Transverse colon (tissue), 4 donors: ENCODE measurements at regions not wholly inside any gene's neighbourhood (a gene's known extent, or its start where the extent isn't known, plus 50 kb on each side); places are given as distances from the start of the nearest gene placed in this dataset.

ENCODE experiments used
- DNase-seq: peaks from one replicate; pipeline ENCODE4 v3.0.0-alpha.2; 2019
- H3K27ac ChIP-seq, 4 donors: fragments of 200-600 bp; sonication (generic); 2 replicates each; pipeline ENCODE4 v1.5.1; 2016 to 2018; ENCODE audit warnings: inconsistent platforms in 4 of 4
- H3K27me3 ChIP-seq: fragments of 200-600 bp; sonication (generic); 2 replicates; pipeline ENCODE4 v1.5.1; 2017; ENCODE audit warnings: inconsistent platforms
- H3K36me3 ChIP-seq, 4 donors: fragments of 200-600 bp; sonication (generic); 2 replicates each; pipeline ENCODE4 v1.5.1; 2017 to 2019; ENCODE audit warnings: inconsistent platforms in 4 of 4
- H3K4me1 ChIP-seq, 4 donors: fragments of 200-600 bp; sonication (generic); 2 replicates each; pipeline ENCODE4 v1.5.1; 2017 to 2020; ENCODE audit warnings: inconsistent platforms in 4 of 4
- H3K4me3 ChIP-seq, 4 donors: fragments of 200-600 bp; sonication (generic); 1 replicate in 1 of 4; 2 replicates in 3 of 4; pipeline versions ENCODE4 v1.5.1 to v1.6.1; 2017 to 2019; ENCODE audit warnings: inconsistent platforms in 4 of 4
- H3K9me3 ChIP-seq, 2 donors: fragments of 200-600 bp; sonication (generic); 2 replicates each; pipeline ENCODE4 v1.5.1; 2017 to 2019; ENCODE audit warnings: inconsistent platforms in 2 of 2
- CTCF ChIP-seq, 5 experiments: fragments of 200-600 bp in 3 of 5; fragments of 450-650 bp in 2 of 5; sonication (generic) in 3 of 5; IDR thresholded peaks; 1 replicate in 2 of 5; 2 replicates in 3 of 5; pipeline ENCODE4 v1.5.1; 2016 to 2017; ENCODE audit warnings: antibody characterized with exemption in 5 of 5, inconsistent platforms in 3 of 5, mild to moderate bottlenecking in 2 of 5, moderate library complexity in 1 of 5
- EP300 ChIP-seq: sonication (generic); formaldehyde crosslinking; IDR thresholded peaks from one replicate; pipeline ENCODE4 v1.6.1; 2017; ENCODE audit warnings: antibody characterized with exemption, low read depth
- POLR2A ChIP-seq: fragments of 450-650 bp; IDR thresholded peaks from one replicate; pipeline ENCODE4 v1.6.1; 2016; ENCODE audit warnings: antibody characterized with exemption, mild to moderate bottlenecking, moderate library complexity
- POLR2AphosphoS5 ChIP-seq, 3 donors: sonication (generic); formaldehyde crosslinking; IDR thresholded peaks; one replicate each; pipeline ENCODE4 v1.6.1; 2016; ENCODE audit warnings: antibody characterized with exemption in 3 of 3
- WGBS, 2 donors: methylation state at CpG; one replicate each; pipeline ENCODE4 v1.1.5; 2018; ENCODE audit warnings: low coverage in 1 of 2; 5-methylcytosine and 5-hydroxymethylcytosine counted together
- in situ Hi-C, 4 donors: fragments of 200-750 bp; cut with MboI; loops; one replicate each; pipeline versions ENCODE4 v1.15.0 to v1.15.1; 2017; ENCODE audit warnings: low sequenced_read_pairs in 3 of 4, low pct_ligation_motif_present in 1 of 4, low pct_unique_long_range_greater_than_20kb in 1 of 4
- intact Hi-C: fragments of 100-400 bp; cut with DNase I; formaldehyde crosslinking; loops from one replicate; pipeline ENCODE4 v1.15.1; 2023; ENCODE audit warnings: low total_unique reads

DNA sequence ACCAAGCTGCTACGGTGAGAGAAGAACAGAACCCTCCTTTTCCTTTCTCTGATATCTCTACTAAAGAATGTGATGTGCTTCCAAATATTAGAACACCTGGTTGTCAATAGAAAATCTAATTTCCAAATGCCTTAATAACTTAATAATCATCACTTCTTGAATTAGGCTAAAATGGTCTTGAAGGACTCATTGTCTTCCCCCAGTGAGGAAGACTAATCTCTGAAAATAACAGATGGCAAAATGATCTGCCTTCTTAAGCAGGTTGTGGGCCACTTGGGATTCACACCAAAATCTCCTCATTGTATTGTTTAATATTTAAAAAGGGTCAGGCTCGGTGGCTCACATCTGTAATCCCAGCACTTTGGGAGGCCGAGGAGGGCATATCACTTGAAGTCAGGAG lies 805.9 kb upstream of the AUTS2 start:
- no peak for DNase-seq
- H3K4me1 ChIP-seq, result no peaks in the 10 kb centered on the region
- in situ Hi-C loops, result no loop called here
- 73 to 74% methylated on average over 2 to 3 of the region's 3 CpGs for WGBS, 2 donors
- no peaks in the 10 kb centered on the region for H3K36me3 ChIP-seq
- peaks cover 0 to 5% of the 10 kb centered on the region in 2 donors for H3K9me3 ChIP-seq
- no peaks in the 10 kb centered on the region for H3K27me3 ChIP-seq
- no peak overlapping the region for H3K27ac ChIP-seq
- H3K4me3 ChIP-seq, result no peak overlapping the region
- TF ChIP-seq POLR2AphosphoS5 (IDR thresholded peaks at IDR 0.05), result no peak
- no peak for TF ChIP-seq EP300
- TF ChIP-seq CTCF (IDR thresholded peaks at IDR 0.05), result no peak
- no peak for TF ChIP-seq POLR2A
- intact Hi-C loops, result no loop called here

GRCh38 chr7:68793513-68793912 lies 804.8 kb upstream of the AUTS2 start:
- TF ChIP-seq CTCF (IDR thresholded peaks at IDR 0.05), result no peak
- TF ChIP-seq POLR2A, result no peak
- no peak for TF ChIP-seq POLR2AphosphoS5 (IDR thresholded peaks at IDR 0.05)
- TF ChIP-seq EP300, result no peak
- H3K36me3 ChIP-seq, result no peaks in the 10 kb centered on the region
- intact Hi-C loops (no loop called here), in situ Hi-C loops (no loop called here)
- no peak overlapping the region for H3K4me3 ChIP-seq
- no peaks in the 10 kb centered on the region for H3K4me1 ChIP-seq
- 75 to 90% methylated on average over 1 of the region's 1 CpG for WGBS, 2 donors
- DNase-seq, result no peak
- no peak overlapping the region for H3K27ac ChIP-seq
- peaks cover 0 to 5% of the 10 kb centered on the region in 2 donors for H3K9me3 ChIP-seq
- no peaks in the 10 kb centered on the region for H3K27me3 ChIP-seq

DNA sequence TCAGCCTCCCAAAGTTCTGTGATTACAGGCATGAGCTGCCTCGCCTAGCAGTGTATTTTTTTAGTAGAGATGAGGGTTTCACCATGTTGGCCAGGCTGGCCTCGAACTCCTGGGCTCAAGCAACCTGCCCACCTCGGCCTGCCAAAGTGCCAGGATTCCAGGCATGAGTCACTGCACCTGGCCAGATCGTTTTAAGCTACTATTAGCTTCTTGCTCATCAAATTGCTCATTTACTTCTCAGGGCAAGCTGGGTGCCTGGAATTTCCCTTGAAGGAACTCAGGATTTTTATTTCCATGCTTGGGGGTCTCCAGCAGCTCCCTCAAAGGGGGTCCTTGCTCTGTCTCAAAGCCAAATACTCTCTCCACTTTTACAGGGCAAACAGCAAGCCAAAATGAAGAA lies 798.0 kb upstream of the AUTS2 start:
- H3K9me3 ChIP-seq, result no peaks in the 10 kb centered on the region

DNA sequence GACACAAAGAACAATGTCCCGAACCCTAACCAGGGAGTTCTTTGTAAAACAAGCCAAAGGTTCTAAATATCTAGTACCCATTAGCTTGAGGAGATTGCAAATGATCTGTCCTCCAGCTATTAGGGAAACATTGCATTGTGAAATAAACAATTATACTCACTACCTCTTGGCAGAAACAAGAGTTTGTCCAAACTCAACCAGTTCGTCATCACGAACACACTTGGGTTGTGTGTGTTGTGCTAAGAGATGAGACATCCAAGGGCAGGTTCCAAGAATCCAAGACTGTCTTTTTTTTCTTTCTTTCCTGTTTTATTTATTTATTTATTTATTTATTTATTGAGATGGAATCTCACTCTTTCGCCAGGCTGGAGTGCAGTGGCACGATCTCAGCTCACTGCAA lies 793.1 kb upstream of the AUTS2 start:
- H3K27me3 ChIP-seq, result no peaks in the 10 kb centered on the region
- H3K4me3 ChIP-seq, result no peak overlapping the region
- H3K36me3 ChIP-seq, result no peaks in the 10 kb centered on the region
- 77 to 79% methylated on average over 4 to 5 of the region's 5 CpGs for WGBS, 2 donors
- no peaks in the 10 kb centered on the region for H3K9me3 ChIP-seq
- intact Hi-C loops (no loop called here), in situ Hi-C loops (no loop called here)
- no peak for DNase-seq
- TF ChIP-seq EP300, result no peak
- no peak for TF ChIP-seq POLR2A
- TF ChIP-seq POLR2AphosphoS5 (IDR thresholded peaks at IDR 0.05), result no peak
- TF ChIP-seq CTCF (IDR thresholded peaks at IDR 0.05), result no peak
- no peak overlapping the region for H3K27ac ChIP-seq
- H3K4me1 ChIP-seq, result no peaks in the 10 kb centered on the region

More for the DNA sequence above, 798.0 kb upstream of the AUTS2 start:
- H3K4me1 ChIP-seq, result no peaks in the 10 kb centered on the region
- 43 to 65% methylated on average over 3 to 4 of the region's 4 CpGs for WGBS, 2 donors
- H3K27me3 ChIP-seq, result no peaks in the 10 kb centered on the region
- no peak overlapping the region for H3K27ac ChIP-seq
- intact Hi-C loops, result no loop called here
- no peaks in the 10 kb centered on the region for H3K36me3 ChIP-seq
- in situ Hi-C loops, result no loop called here
- no peak for DNase-seq
- H3K4me3 ChIP-seq, result no peak overlapping the region
- no peak for TF ChIP-seq CTCF (IDR thresholded peaks at IDR 0.05)
- TF ChIP-seq POLR2AphosphoS5 (IDR thresholded peaks at IDR 0.05), result no peak
- no peak for TF ChIP-seq POLR2A
